D721Med (cell line): ENCODE measurements at regions not wholly inside any gene's neighbourhood (a gene's known extent, or its start where the extent isn't known, plus 50 kb on each side); places are given as distances from the start of the nearest gene placed in this dataset.

Experiments
- DNase-seq: peaks from one replicate; pipeline ENCODE4 v3.0.0; 2011; ENCODE audit warnings: low spot score; ENCODE audit not compliant: insufficient read length
- FAIRE-seq: peaks from 2 replicates; lab custom pipeline; 2011; peaks lifted over from hg19 to GRCh38; lab: Jason Lieb, UNC
- CTCF ChIP-seq: IDR thresholded peaks from 2 replicates; pipeline ENCODE4 v1.5.1; 2012; ENCODE audit warnings: mild to moderate bottlenecking, control low read depth; ENCODE audit not compliant: insufficient read depth; ENCODE audit errors: missing control alignments

GRCh38 chr16:31745900-31746299, 127.7 kb upstream of the ZNF267 start:
- no peak for TF ChIP-seq CTCF
- no peak for DNase-seq
- no peak for FAIRE-seq

GRCh38 chr16:31754998-31755615, 118.5 kb upstream of the ZNF267 start:
- no peak for FAIRE-seq

GRCh38 chr16:31764103-31764502, 109.5 kb upstream of the ZNF267 start:
- DNase-seq (no peak), FAIRE-seq (no peak)
- TF ChIP-seq CTCF = no peak

More at GRCh38 chr16:31754998-31755615, 118.5 kb upstream of the ZNF267 start:
- DNase-seq = no peak
- TF ChIP-seq CTCF = no peak

GRCh38 chr16:31767267-31767666, 106.3 kb upstream of the ZNF267 start:
- FAIRE-seq (no peak), DNase-seq (no peak)
- no peak for TF ChIP-seq CTCF

- no peak for FAIRE-seq
Observed at GRCh38 chr16:31780342-31780741, 93.3 kb upstream of the ZNF267 start.

GRCh38 chr16:31785126-31785525, 88.5 kb upstream of the ZNF267 start:
- no peak for TF ChIP-seq CTCF
- FAIRE-seq (no peak), DNase-seq (no peak)

More at GRCh38 chr16:31780342-31780741, 93.3 kb upstream of the ZNF267 start:
- no peak for TF ChIP-seq CTCF
- no peak for DNase-seq

- DNase-seq (no peak), FAIRE-seq (no peak)
- TF ChIP-seq CTCF = no peak
Observed at GRCh38 chr16:31807086-31807485, 66.5 kb upstream of the ZNF267 start.
